ENCODE measurements at regions not wholly inside any gene's neighbourhood (a gene's known extent, or its start where the extent isn't known, plus 50 kb on each side); places are given as distances from the start of the nearest gene placed in this dataset.
A peak's percentile ranks its signal among the peaks of the same experiment; 100 is the strongest.
"Not testable (repeated sequence)": the region's sequence is repeated elsewhere in the genome, so short reads cannot be mapped to it uniquely, and the experiment has no call there.

GRCh38 chr4:138804711-138805110, 210.9 kb upstream of the NOCT start:
- DNase-seq (ENCODE audit: low read depth in 4 of 4, low spot score in 3 of 4): no peak

DNA sequence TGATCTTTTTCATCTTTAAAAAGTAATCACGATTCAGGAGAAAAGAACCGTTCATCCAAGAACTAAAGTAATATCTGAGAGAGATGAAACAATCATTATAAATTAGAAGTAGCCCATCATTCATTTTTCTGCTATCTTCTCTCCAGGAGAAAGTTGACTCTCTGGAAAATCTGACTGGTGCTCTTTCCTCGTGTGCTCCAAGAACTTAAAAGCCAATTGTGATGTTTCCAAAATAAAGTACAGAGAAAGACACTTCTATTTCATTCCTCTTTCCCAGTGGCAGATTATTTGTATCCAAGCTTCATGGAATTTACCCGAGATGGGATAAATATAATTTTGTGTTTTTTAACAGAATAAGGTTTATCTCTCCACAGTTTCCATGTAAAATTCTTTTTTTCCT, 212.5 kb upstream of the NOCT start:
- no peak for DNase-seq (ENCODE audit: low read depth in 4 of 4, low spot score in 3 of 4)

DNA sequence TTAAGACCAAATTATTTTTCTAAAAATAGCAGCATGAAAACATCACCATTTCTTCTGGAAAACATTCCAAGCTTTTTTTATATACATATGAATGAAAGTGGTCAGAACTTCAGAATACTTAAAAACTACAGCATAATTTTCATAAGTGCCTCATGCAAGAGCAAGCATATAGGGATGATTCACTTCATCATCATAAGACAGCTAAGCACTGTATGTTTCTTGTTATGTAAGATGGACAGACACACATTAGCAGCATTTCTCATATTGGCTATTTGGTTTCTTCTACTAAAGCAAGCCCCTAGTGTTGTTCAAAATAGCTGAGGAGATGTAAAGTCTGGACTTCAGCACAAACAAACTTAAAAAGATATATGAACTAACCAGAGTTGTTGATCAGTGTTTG, 213.1 kb upstream of the NOCT start:
- DNase-seq (ENCODE audit: low read depth in 4 of 4, low spot score in 3 of 4): no peak

DNA sequence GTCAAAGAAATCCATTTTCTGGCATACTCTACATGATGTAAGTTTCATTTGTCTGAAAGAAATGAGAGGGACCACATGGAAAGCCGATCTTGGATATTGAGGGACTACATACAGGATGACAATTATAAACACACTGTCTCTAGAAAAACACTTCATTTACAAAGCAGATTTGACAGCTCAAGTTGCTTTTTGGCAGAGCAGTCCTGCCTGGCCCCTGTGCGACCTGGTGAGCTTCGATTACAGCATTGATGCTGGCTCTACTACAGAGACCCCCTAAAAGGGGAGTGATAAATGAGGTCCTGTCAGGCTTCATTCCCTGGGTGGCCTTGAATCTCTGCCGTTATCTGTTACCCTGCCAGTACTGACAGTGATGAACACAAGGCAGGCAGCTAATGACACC, 215.2 kb upstream of the NOCT start:
- DNase-seq (ENCODE audit: low read depth in 4 of 4, low spot score in 3 of 4): no peak

DNA sequence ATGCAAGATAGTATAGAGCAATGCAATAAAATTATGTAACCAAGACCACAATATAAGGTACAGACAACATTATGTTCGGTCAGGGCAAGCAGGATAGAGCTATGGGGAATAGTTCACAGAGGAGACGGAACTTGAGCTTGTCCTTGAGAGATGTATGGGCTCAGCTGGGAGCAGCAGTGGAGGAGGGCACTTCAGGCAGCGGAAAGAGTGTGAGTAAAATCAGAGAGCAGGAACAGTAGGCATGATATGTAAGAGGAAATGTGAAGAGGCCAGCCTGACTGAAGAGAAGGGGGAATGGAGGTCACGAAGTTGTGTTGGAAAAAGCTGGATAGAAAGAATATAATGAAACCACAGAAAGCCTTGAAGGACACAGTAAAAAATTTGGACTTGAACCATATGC, 217.2 kb upstream of the NOCT start:
- no peak for DNase-seq (ENCODE audit: low read depth in 4 of 4, low spot score in 3 of 4)

DNA sequence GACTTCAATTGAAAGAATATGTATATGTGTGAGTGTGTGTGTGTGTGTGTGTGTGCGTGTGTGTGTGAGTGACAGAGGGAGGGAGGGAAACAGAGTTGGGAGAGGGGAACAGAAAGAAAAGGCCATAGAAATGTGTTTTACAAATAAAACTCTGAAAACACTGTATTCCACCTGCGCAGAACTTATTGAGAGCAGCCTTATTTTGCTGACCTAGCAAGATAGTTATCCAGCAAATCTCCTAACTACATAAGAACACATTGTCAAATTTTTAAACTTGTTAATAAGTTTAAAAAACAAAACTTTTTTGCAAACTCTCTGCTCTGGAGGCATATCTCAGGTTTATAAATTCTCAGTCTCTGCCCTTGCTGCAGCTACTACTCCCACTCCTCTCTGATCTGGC, 217.9 kb upstream of the NOCT start:
- no peak for DNase-seq (ENCODE audit: low read depth in 4 of 4, low spot score in 3 of 4)

GRCh38 chr4:138796761-138797160, 218.8 kb upstream of the NOCT start:
- DNase-seq (ENCODE audit: low read depth in 4 of 4, low spot score in 3 of 4): no peak

DNA sequence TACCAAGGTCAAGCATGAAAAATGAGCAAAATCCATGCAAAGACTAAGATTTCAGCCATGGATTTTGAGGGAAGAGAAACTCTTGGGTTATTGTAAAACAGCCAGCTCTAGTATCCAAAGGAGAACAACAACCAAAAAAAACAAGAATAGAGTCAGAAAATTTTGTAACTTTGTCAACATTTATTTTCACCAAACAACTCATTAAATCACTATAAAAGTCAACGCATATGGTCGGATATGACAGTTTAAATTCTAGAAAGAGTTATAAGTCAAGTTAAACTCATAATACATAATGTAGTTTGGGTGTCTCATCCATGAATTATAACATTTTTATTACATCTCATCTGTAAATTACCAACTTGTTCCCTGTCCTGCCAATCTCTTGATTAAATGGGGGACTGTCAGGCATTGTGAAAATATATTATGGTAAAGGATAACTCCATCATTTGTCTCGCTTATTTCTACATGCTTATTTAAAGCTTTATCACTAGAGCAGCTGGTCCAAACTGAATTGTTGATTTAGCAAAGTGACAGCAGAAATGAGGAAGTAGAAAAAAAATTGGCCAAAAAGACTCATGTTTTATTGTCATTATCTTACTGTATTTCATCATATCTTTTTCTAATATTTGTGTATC, 224.8 kb upstream of the NOCT start:
- no peak for DNase-seq (ENCODE audit: low read depth in 4 of 4, low spot score in 3 of 4)

GRCh38 chr4:138789796-138790195, 225.8 kb upstream of the NOCT start:
- DNase-seq (ENCODE audit: low read depth in 4 of 4, low spot score in 3 of 4): peak; percentile 31 to 51 (median 40)

DNA sequence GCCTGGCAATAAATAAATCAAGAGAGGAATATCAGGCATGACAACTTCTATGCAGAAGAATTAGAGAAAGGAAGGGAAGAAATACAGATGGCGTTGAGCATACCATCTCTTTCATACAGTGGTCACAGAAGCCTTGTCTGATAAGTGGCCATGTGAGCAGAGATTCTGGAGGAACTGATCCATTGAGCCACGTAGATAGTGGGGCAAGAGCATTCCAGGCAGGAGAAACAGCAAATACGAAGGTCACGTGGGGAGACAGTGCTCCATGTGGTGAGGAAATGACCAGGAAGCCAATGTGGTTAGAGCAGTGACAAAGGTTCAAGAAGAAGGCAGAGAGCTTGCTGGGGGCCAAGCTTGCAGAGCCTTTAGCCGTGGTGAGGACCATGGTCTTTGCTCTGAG, 226.7 kb upstream of the NOCT start:
- no peak for DNase-seq (ENCODE audit: low read depth in 4 of 4, low spot score in 3 of 4)

DNA sequence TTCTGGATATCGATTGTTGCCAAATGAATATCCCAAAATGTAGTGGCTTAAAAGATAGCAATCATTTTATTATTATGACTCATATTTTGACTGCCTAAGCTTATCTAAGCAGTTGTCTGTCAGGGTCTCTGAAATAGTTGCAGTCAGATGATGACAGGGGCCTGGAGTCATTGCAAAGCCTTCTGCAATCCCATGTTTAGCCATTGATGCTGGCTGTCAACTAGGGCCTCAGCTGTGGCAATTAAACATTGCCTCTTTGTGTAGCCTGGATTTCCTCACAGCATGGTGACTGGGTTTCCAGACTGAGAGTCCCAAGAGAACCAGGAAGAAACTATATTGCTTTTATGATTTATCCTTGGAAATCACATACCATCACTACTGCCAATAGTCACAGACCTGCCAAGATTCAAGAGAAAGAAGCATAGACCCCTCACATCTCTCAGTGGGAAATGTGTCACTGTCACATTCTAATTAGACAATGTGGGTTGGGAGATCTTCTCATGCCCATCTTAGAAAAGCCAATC, 227.3 kb upstream of the NOCT start:
- no peak for DNase-seq (ENCODE audit: low read depth in 4 of 4, low spot score in 3 of 4)

GRCh38 chr4:138779761-138780160, 235.8 kb upstream of the NOCT start:
- not testable (repeated sequence) for DNase-seq (ENCODE audit: low read depth in 4 of 4, low spot score in 3 of 4)

- DNase-seq (ENCODE audit: low read depth in 4 of 4, low spot score in 3 of 4): no peak
Measured at GRCh38 chr4:138775890-138776289, 239.7 kb upstream of the NOCT start.

- DNase-seq (ENCODE audit: low read depth in 4 of 4, low spot score in 3 of 4): no peak
Measured at GRCh38 chr4:138775489-138775888, 240.1 kb upstream of the NOCT start.

DNA sequence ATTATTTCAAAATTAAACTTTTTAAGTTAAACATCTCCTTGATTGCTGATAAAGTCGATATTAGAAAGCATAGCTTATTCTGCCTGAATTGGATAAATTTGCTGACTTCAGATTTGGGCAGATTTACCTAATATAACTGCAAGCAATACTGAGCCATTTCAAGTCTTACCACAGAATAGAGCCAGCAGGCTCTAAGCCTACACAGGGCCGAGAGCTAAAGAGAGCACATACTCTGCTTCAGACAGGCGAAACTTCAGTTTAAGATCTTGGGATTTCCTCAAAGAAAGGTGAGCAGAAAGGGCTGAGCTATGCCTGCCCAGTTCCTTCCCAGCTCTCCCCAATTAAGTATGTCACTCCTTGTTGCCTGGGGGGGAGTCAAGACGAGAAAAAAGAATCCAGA, 240.6 kb upstream of the NOCT start:
- DNase-seq (ENCODE audit: low read depth in 4 of 4, low spot score in 3 of 4): no peak

DNA sequence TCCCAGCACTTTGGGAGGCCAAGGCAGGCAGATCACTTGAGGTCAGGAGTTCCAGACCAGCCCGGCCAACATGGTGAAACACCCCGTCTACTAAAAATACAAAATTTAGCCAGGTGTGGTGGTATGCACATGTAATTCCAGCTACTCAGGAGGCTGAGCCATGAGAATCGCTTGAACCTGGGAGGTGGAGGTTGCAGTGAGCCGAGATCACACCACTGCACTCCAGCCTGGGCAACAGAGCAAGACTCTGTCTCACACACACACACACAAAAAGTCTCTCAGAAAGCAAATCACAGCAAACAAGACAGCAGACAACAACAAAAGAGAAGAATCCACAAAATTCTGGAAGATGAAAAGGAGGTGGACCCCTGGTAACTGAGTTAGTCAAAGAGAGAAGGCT, 241.5 kb upstream of the NOCT start:
- not testable (repeated sequence) for DNase-seq (ENCODE audit: low read depth in 4 of 4, low spot score in 3 of 4)

GRCh38 chr4:138773321-138773720, 242.3 kb upstream of the NOCT start:
- DNase-seq (ENCODE audit: low read depth in 4 of 4, low spot score in 3 of 4): no peak

GRCh38 chr4:138772366-138772765, 243.2 kb upstream of the NOCT start:
- DNase-seq (ENCODE audit: low read depth in 4 of 4, low spot score in 3 of 4): no peak

DNA sequence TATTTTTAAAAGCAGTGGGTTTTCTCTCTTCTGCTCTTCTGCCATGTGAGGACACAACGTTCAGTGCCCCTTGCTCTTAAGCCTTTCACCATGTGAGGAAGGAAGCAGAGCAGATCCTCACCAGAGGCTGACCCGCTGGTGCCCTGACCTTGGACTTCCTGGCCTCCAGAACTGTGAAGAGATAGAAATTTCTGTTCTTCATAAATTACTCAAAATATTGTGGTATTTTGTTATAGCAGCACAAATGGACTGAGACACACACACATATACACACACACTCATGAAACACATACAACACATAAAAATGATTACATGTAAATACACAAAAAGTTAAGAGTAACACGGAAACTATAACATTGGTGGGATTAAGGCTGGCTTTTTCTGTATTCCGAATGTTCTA, 244.8 kb upstream of the NOCT start:
- no peak for DNase-seq (ENCODE audit: low read depth in 4 of 4, low spot score in 3 of 4)

GRCh38 chr4:138766332-138766731, 249.2 kb upstream of the NOCT start:
- no peak for DNase-seq (ENCODE audit: low read depth in 4 of 4, low spot score in 3 of 4)

DNA sequence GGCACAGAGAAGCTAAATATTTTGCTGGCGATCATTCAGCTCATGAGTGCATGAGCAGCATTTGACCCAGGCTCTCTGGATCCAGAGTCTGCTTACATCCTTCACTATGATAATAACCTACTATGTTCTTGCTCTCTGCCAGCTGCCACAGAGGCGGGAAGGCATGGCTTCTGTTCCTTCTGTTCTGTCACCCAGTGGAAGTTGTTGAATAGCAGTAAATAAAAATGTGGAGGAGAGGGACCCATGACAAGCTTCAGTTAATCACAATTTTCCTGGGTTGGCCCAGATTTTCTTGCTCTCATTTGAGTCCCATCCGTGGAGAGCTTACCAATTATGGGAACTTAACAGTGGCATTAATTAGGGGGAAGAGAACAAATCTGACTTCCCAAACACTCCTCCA, 250.1 kb upstream of the NOCT start:
- DNase-seq (ENCODE audit: low read depth in 4 of 4, low spot score in 3 of 4): no peak

DNA sequence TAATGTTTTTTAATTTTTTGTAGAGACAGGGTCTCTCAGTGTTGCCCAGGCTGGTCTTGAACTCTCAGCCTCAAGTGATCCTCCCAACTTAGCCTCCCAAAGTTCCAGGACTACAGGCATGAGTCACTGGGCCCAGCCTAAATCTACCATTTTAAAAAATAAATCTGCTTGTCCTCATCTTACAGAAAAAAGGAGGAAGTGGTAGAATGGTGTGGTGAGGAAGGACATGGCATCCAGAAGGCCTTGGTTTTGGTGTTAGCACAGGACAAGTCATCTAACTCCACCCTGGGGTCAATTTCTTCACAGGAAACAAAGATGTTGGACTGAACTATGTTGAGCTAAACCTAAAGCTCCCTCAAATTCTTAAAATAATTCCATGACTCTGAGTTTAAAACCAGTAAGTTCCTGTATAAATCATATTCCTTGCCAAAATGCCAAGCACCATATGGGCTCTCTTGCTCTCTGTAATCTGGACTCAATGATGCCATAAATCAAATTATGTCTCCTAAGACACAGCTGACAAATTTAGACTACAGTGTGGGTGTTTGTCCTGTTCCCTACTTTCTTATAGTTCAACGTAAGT, 253.9 kb upstream of the NOCT start:
- no peak for DNase-seq (ENCODE audit: low read depth in 4 of 4, low spot score in 3 of 4)

GRCh38 chr4:138759554-138759902, 256.1 kb upstream of the NOCT start:
- no peak for DNase-seq (ENCODE audit: low read depth in 4 of 4, low spot score in 3 of 4)
